WERI-Rb-1 (cell line): ENCODE measurements at regions not wholly inside any gene's neighbourhood (a gene's known extent, or its start where the extent isn't known, plus 50 kb on each side); places are given as distances from the start of the nearest gene placed in this dataset.

Experiments
- DNase-seq: peaks from one replicate; pipeline ENCODE4 v3.0.0-alpha.2; 2020
- H3K27ac ChIP-seq: fragments of 250-450 bp; sonication (Bioruptor Pico); 2 replicates; pipeline ENCODE4 v1.5.1; 2020; ENCODE audit warnings: mild to moderate bottlenecking, moderate library complexity
- H3K27me3 ChIP-seq: fragments of 250-450 bp; sonication (Bioruptor Pico); 2 replicates; pipeline ENCODE4 v1.5.1; 2021; ENCODE audit warnings: mild to moderate bottlenecking, low read depth, moderate library complexity; ENCODE audit not compliant: insufficient read depth, severe bottlenecking
- H3K36me3 ChIP-seq: fragments of 250-450 bp; sonication (Bioruptor Pico); 2 replicates; pipeline ENCODE4 v1.5.1; 2020; ENCODE audit warnings: mild to moderate bottlenecking, moderate library complexity
- H3K4me3 ChIP-seq: 2 replicates; pipeline ENCODE4 v1.5.1; 2011; ENCODE audit warnings: low read depth, mild to moderate bottlenecking, control low read depth, low read length
- H3K9me3 ChIP-seq: fragments of 250-450 bp; sonication (Bioruptor Pico); 2 replicates; pipeline ENCODE4 v1.5.1; 2021; ENCODE audit warnings: mild to moderate bottlenecking, moderate library complexity; ENCODE audit not compliant: severe bottlenecking
- TF ChIP-seq, protein P1 (sequence below): IDR thresholded peaks from 2 replicates; pipeline ENCODE4 v1.5.1; 2011; ENCODE audit warnings: low read depth, mild to moderate bottlenecking, control low read depth, inconsistent platforms, low read length

GRCh38 chr19:30911491-30911890, 437.7 kb downstream of the TSHZ3 start:
- H3K27me3 ChIP-seq = no peaks in the 10 kb centered on the region
- no peak overlapping the region for H3K27ac ChIP-seq
- DNase-seq = no peak
- no peaks in the 10 kb centered on the region for H3K9me3 ChIP-seq
- no peaks in the 10 kb centered on the region for H3K36me3 ChIP-seq
- H3K4me3 ChIP-seq = no peak overlapping the region
- TF ChIP-seq, protein P1, sequence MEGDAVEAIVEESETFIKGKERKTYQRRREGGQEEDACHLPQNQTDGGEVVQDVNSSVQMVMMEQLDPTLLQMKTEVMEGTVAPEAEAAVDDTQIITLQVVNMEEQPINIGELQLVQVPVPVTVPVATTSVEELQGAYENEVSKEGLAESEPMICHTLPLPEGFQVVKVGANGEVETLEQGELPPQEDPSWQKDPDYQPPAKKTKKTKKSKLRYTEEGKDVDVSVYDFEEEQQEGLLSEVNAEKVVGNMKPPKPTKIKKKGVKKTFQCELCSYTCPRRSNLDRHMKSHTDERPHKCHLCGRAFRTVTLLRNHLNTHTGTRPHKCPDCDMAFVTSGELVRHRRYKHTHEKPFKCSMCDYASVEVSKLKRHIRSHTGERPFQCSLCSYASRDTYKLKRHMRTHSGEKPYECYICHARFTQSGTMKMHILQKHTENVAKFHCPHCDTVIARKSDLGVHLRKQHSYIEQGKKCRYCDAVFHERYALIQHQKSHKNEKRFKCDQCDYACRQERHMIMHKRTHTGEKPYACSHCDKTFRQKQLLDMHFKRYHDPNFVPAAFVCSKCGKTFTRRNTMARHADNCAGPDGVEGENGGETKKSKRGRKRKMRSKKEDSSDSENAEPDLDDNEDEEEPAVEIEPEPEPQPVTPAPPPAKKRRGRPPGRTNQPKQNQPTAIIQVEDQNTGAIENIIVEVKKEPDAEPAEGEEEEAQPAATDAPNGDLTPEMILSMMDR = no peak

DNA sequence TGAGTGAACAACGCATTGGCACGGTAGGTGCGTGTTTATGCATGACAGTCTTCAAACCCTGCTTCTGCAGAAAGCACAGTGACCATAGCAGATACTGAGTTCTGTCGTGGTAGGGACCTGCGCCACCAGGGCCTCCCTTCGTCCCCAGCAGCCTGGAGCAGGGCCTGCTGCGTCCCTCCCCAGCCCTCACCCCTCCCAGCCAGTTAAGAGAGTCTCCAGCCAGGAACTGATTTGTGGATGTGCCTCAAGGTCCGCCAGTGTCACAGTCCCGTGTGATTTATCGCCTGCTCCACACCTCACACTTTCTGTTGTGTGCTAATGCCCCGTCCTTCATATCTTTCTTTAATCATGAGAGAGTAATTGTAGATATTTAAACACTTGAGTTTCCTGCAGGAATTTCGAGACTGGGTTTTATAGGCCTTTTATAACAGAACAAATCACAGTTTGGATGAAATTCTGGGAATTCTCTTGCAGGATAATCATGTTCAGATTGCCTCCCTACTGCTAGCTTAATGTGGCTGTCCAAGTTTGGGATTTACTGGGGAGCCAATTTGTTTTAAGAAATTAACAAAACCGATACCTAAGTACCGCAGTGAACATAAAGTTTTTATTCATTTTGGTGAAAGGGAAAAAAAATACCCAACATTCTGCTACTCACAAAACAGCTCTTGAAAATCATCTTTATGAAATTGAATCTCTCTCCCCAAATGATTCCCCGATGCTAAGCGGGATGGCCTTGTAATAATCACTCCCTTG, 438.6 kb downstream of the TSHZ3 start:
- no peaks in the 10 kb centered on the region for H3K9me3 ChIP-seq
- no peaks in the 10 kb centered on the region for H3K27me3 ChIP-seq
- no peaks in the 10 kb centered on the region for H3K36me3 ChIP-seq
- TF ChIP-seq, protein P1 = no peak
- DNase-seq = no peak
- no peak overlapping the region for H3K4me3 ChIP-seq
- no peak overlapping the region for H3K27ac ChIP-seq

DNA sequence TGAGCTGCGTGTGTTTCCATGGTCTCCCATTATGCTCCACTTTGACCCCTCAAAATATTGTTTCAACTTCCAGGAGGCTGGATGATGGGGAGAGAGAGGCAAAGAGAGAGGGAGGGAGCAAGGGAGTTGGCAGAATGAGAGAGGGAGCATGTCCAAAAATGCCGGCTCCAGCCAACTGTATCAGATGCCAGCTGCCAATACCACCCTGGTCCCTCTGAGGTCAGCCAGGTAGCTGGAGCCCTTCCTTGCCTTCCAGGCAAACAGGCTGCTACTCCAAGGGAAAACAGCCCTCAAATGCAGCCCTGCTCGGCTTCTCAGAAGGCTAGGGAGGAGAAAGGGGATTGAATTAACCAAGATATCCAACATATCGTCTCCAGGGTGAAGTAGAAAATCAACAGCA, 440.0 kb downstream of the TSHZ3 start:
- Histone ChIP-seq H3K27me3 (no peaks in the 10 kb centered on the region), H3K9me3 (no peaks in the 10 kb centered on the region), H3K27ac (no peak overlapping the region), H3K4me3 (no peak overlapping the region), H3K36me3 (no peaks in the 10 kb centered on the region)
- TF ChIP-seq, protein P1 = no peak
- DNase-seq = no peak

GRCh38 chr19:30908262-30908771, 440.9 kb downstream of the TSHZ3 start:
- Histone ChIP-seq H3K27ac (no peak overlapping the region), H3K9me3 (no peaks in the 10 kb centered on the region), H3K36me3 (no peaks in the 10 kb centered on the region), H3K4me3 (no peak overlapping the region), H3K27me3 (no peaks in the 10 kb centered on the region)
- no peak for DNase-seq
- TF ChIP-seq, protein P1 = no peak

DNA sequence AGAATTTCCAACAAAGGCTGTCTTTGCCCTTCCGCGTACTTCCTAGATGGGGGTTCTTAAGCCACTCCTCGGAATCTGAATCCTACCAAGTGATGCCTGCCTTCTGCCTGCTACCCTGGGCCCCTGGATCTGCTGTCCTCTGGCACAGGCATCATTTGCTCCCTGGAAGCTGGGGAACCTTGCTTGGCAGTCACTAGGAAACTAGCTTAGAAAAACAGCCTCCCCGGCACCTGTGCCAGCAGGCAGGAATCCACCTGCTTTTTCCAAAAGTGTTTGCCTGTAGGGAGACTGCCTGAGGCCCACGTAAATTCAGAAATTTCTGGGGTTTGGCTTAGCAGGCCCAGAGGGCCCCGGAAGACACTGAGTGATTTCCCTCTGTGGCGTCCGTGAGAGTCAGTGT, 442.4 kb downstream of the TSHZ3 start:
- H3K9me3 ChIP-seq = no peaks in the 10 kb centered on the region

More for the DNA sequence above, 442.4 kb downstream of the TSHZ3 start:
- Histone ChIP-seq H3K36me3 (no peaks in the 10 kb centered on the region), H3K27ac (no peak overlapping the region), H3K27me3 (no peaks in the 10 kb centered on the region), H3K4me3 (no peak overlapping the region)
- DNase-seq = no peak
- TF ChIP-seq, protein P1 = no peak
